Testis (tissue), 2 donors: ENCODE measurements at regions not wholly inside any gene's neighbourhood (a gene's known extent, or its start where the extent isn't known, plus 50 kb on each side); places are given as distances from the start of the nearest gene placed in this dataset.

Source experiments
- CTCF ChIP-seq, 3 experiments: fragments of 450-650 bp in 2 of 3; fragments of 200-600 bp in 1 of 3; sonication (generic) in 1 of 3; IDR thresholded peaks; one replicate each; pipeline ENCODE4 v1.5.1; 2016 to 2019; ENCODE audit warnings: antibody characterized with exemption in 3 of 3, mild to moderate bottlenecking in 2 of 3, moderate library complexity in 1 of 3
- POLR2A ChIP-seq: fragments of 450-650 bp; IDR thresholded peaks from one replicate; pipeline ENCODE4 v1.6.1; 2017; ENCODE audit warnings: antibody characterized with exemption, mild to moderate bottlenecking, moderate library complexity

GRCh38 chr6:72530152-72530551 is 91.7 kb upstream of the KCNQ5 start:
- no peak for TF ChIP-seq CTCF (IDR thresholded peaks at IDR 0.05)
- no peak for TF ChIP-seq POLR2A
